Gastroesophageal sphincter (tissue), 4 donors: ENCODE measurements at regions not wholly inside any gene's neighbourhood (a gene's known extent, or its start where the extent isn't known, plus 50 kb on each side); places are given as distances from the start of the nearest gene placed in this dataset.

Experiments
- ATAC-seq: fragments of 150-250 bp; one replicate; pipeline ENCODE4 v1.9.1; 2016; ENCODE audit warnings: mild to moderate bottlenecking, moderate library complexity
- H3K27ac ChIP-seq, 4 donors: fragments of 200-600 bp; sonication (generic) in 3 of 4; 1 replicate in 3 of 4; 2 replicates in 1 of 4; pipeline ENCODE4 v1.5.1; 2016 to 2019
- H3K27me3 ChIP-seq: fragments of 200-600 bp; sonication (generic); one replicate; pipeline ENCODE4 v1.5.1; 2019
- H3K36me3 ChIP-seq, 2 donors: fragments of 200-600 bp; sonication (generic); one replicate each; pipeline ENCODE4 v1.5.1; 2019; ENCODE audit warnings: control low read depth in 1 of 2
- H3K4me1 ChIP-seq, 3 donors: fragments of 200-600 bp; sonication (generic); 1 replicate in 2 of 3; 2 replicates in 1 of 3; pipeline ENCODE4 v1.5.1; 2016 to 2019; ENCODE audit warnings: control low read depth in 2 of 3
- H3K4me3 ChIP-seq, 2 donors: fragments of 200-600 bp; sonication (generic); one replicate each; pipeline ENCODE4 v1.5.1; 2019; ENCODE audit warnings: mild to moderate bottlenecking in 1 of 2, moderate library complexity in 1 of 2
- H3K9me3 ChIP-seq, 3 donors: fragments of 200-600 bp; sonication (generic); one replicate each; pipeline ENCODE4 v1.5.1; 2017 to 2019; ENCODE audit warnings: control low read depth in 2 of 3
- EP300 ChIP-seq: sonication (generic); formaldehyde crosslinking; IDR thresholded peaks from one replicate; pipeline ENCODE4 v1.6.1; 2017; ENCODE audit warnings: antibody characterized with exemption, mild to moderate bottlenecking
- POLR2A ChIP-seq, 2 donors: fragments of 450-650 bp; IDR thresholded peaks; one replicate each; pipeline ENCODE4 v1.6.1; 2017; ENCODE audit warnings: antibody characterized with exemption in 2 of 2, mild to moderate bottlenecking in 2 of 2, moderate library complexity in 1 of 2
- POLR2AphosphoS5 ChIP-seq: sonication (generic); formaldehyde crosslinking; IDR thresholded peaks from one replicate; pipeline ENCODE4 v1.6.1; 2017; ENCODE audit warnings: antibody characterized with exemption
- WGBS, 2 donors: methylation state at CpG; one replicate each; pipeline ENCODE4 v1.1.5; 2018; ENCODE audit warnings: low coverage in 1 of 2; 5-methylcytosine and 5-hydroxymethylcytosine counted together
- TF ChIP-seq, protein P1 (sequence below), 4 experiments: fragments of 200-600 bp in 2 of 4; fragments of 450-650 bp in 2 of 4; sonication (generic) in 1 of 4; IDR thresholded peaks; one replicate each; pipeline ENCODE4 v1.5.1; 2017 to 2019; ENCODE audit warnings: antibody characterized with exemption in 4 of 4, mild to moderate bottlenecking in 2 of 4, moderate library complexity in 2 of 4

DNA sequence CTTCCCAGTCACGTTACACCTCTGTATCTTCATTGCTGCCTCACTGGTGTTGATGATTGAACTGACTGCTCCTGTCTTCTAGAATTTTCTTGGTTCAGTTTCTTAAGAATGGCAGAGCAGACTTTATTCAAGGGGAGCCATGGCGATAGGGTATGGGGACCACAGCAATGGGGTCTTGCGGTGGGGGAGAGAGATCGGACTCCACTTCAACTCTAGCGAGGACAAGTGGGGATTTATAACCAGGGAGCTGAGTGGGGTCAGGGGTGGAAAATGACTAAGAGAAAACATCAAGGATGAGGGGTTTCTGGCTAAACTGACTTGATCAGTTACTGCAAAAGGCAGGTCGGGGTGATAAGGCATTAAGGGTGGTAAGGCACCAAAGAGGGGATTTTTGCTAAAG is 156.4 kb downstream of the CD83 start:
- Histone ChIP-seq H3K36me3 (no peaks in the 10 kb centered on the region), H3K27me3 (no peaks in the 10 kb centered on the region), H3K27ac (no peak overlapping the region), H3K9me3 (no peaks in the 10 kb centered on the region), H3K4me1 (peaks cover 0 to 20% (median 7%) of the 10 kb centered on the region in 3 donors), H3K4me3 (no peak overlapping the region)
- no peak for ATAC-seq
- no peak for TF ChIP-seq POLR2A (IDR thresholded peaks at IDR 0.05)
- TF ChIP-seq POLR2AphosphoS5: no peak
- TF ChIP-seq, protein P1, sequence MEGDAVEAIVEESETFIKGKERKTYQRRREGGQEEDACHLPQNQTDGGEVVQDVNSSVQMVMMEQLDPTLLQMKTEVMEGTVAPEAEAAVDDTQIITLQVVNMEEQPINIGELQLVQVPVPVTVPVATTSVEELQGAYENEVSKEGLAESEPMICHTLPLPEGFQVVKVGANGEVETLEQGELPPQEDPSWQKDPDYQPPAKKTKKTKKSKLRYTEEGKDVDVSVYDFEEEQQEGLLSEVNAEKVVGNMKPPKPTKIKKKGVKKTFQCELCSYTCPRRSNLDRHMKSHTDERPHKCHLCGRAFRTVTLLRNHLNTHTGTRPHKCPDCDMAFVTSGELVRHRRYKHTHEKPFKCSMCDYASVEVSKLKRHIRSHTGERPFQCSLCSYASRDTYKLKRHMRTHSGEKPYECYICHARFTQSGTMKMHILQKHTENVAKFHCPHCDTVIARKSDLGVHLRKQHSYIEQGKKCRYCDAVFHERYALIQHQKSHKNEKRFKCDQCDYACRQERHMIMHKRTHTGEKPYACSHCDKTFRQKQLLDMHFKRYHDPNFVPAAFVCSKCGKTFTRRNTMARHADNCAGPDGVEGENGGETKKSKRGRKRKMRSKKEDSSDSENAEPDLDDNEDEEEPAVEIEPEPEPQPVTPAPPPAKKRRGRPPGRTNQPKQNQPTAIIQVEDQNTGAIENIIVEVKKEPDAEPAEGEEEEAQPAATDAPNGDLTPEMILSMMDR (IDR thresholded peaks at IDR 0.05): no peak
- no peak for TF ChIP-seq EP300
- 92 to 100% methylated on average over 1 to 4 of the region's 6 CpGs for WGBS, 2 donors

- H3K4me3 ChIP-seq: no peak overlapping the region
- ATAC-seq: no peak
- no peaks in the 10 kb centered on the region for H3K27me3 ChIP-seq
- H3K36me3 ChIP-seq: no peaks in the 10 kb centered on the region
- no peak for TF ChIP-seq POLR2AphosphoS5
- TF ChIP-seq, protein P1 (IDR thresholded peaks at IDR 0.05): no peak
- no peak overlapping the region for H3K27ac ChIP-seq
- peaks cover 0 to 20% (median 7%) of the 10 kb centered on the region in 3 donors for H3K4me1 ChIP-seq
- peaks cover 0 to 1% (median 0%) of the 10 kb centered on the region in 3 donors for H3K9me3 ChIP-seq
- 83 to 89% methylated on average over 4 to 8 of the region's 16 CpGs for WGBS, 2 donors
Measured at GRCh38 chr6:14274546-14275492, 157.2 kb downstream of the CD83 start.

DNA sequence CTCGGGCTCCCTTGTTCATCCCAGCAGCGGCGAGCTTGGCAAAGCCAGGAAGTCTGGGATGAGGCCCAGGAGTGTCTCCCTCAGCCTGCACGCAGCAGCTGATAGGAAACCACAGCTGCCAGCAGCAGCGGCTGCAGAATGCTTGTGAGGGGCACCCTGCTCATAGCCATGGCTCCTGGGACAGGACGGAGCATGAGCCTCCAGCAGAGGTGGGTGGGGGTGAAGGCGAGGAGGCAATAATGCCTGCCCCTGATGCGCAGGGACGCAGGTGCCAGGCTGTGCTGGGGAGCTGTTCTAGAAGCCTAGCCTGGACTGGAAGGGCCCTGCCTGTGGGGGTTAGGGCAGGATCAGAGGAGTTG is 157.9 kb downstream of the CD83 start:
- WGBS, 2 donors: 60% methylated on average over 1 of the region's 9 CpGs; no CpG with 5 or more reads in 1 of the 2 donors
- H3K27ac ChIP-seq: no peak overlapping the region

GRCh38 chr6:14276071-14276470 is 158.5 kb downstream of the CD83 start:
- Histone ChIP-seq H3K27me3 (no peaks in the 10 kb centered on the region), H3K9me3 (peaks cover 0 to 12% (median 0%) of the 10 kb centered on the region in 3 donors), H3K36me3 (no peaks in the 10 kb centered on the region), H3K4me1 (peaks cover 0 to 20% (median 7%) of the 10 kb centered on the region in 3 donors), H3K4me3 (no peak overlapping the region), H3K27ac (peak overlapping the region in 1 of 4 donors; percentile 16)
- ATAC-seq: no peak
- WGBS, 2 donors: 11 to 28% methylated on average over 4 of the region's 4 CpGs
- TF ChIP-seq POLR2AphosphoS5 (no peak), EP300 (no peak), POLR2A (IDR thresholded peaks at IDR 0.05) (no peak)
- TF ChIP-seq, protein P1 (IDR thresholded peaks at IDR 0.05): no peak

More for the DNA sequence above, 157.9 kb downstream of the CD83 start:
- no peak for ATAC-seq
- TF ChIP-seq, protein P1 (IDR thresholded peaks at IDR 0.05): no peak
- TF ChIP-seq POLR2AphosphoS5: no peak
- no peak for TF ChIP-seq POLR2A (IDR thresholded peaks at IDR 0.05)
- no peak for TF ChIP-seq EP300
- Histone ChIP-seq H3K9me3 (peaks cover 0 to 8% (median 0%) of the 10 kb centered on the region in 3 donors), H3K4me3 (no peak overlapping the region), H3K36me3 (no peaks in the 10 kb centered on the region), H3K4me1 (peaks cover 0 to 20% (median 7%) of the 10 kb centered on the region in 3 donors), H3K27me3 (no peaks in the 10 kb centered on the region)
